ENCODE measurements at regions not wholly inside any gene's neighbourhood (a gene's known extent, or its start where the extent isn't known, plus 50 kb on each side); places are given as distances from the start of the nearest gene placed in this dataset.

- no peaks in the 10 kb centered on the region for H3K36me3 ChIP-seq (ENCODE audit: insufficient read depth)
- H3K27ac Mint-ChIP-seq: no peak overlapping the region
- no peaks in the 10 kb centered on the region for H3K79me2 ChIP-seq (replicated peaks; ENCODE audit: insufficient read depth)
- TF ChIP-seq STAT1 (IDR thresholded peaks at IDR 0.05; ENCODE audit: unreplicated experiment): no peak
- no peak for TF ChIP-seq POLR2AphosphoS5 (IDR thresholded peaks at IDR 0.05; ENCODE audit: low read depth)
- H3K27ac ChIP-seq (ENCODE audit: low read depth): no peak overlapping the region
- no peaks in the 10 kb centered on the region for H3K36me3 Mint-ChIP-seq (ENCODE audit: low read depth)
- no peak overlapping the region for H3K4me3 Mint-ChIP-seq
- H3K4me2 ChIP-seq: no peak overlapping the region
- H3K4me1 Mint-ChIP-seq: no peaks in the 10 kb centered on the region
- DNase-seq (ENCODE audit: low spot score): no peak
- H3K9me2 ChIP-seq (ENCODE audit: insufficient read depth): no peaks in the 10 kb centered on the region; the same call in 1 of the 2 replicates
- H3F3A ChIP-seq (replicated peaks; ENCODE audit: low read depth): no peaks in the 10 kb centered on the region
- H2AFZ ChIP-seq: no peak overlapping the region
- H4K20me1 ChIP-seq (replicated peaks; ENCODE audit: insufficient read depth): no peaks in the 10 kb centered on the region
- H3K27me3 Mint-ChIP-seq (ENCODE audit: insufficient read depth, low read depth, poor library complexity): no peaks in the 10 kb centered on the region
- H3K27me3 ChIP-seq (ENCODE audit: insufficient read depth): no peaks in the 10 kb centered on the region
- no peak for ATAC-seq
- H3K4me3 ChIP-seq: no peak overlapping the region
- no peaks in the 10 kb centered on the region for H3K4me1 ChIP-seq (ENCODE audit: insufficient read depth)
- no peaks in the 10 kb centered on the region for H3K9me3 Mint-ChIP-seq
Measured at GRCh38 chr3:94787734-94788270, 724.9 kb downstream of the NSUN3 start.

GRCh38 chr3:94794563-94794962, 731.7 kb downstream of the NSUN3 start:
- H3K4me1 ChIP-seq (ENCODE audit: insufficient read depth): no peaks in the 10 kb centered on the region
- Mint-ChIP-seq H3K27ac (no peak overlapping the region), H3K36me3 (ENCODE audit: low read depth) (no peaks in the 10 kb centered on the region), H3K4me1 (no peaks in the 10 kb centered on the region), H3K27me3 (ENCODE audit: insufficient read depth, low read depth, poor library complexity) (no peaks in the 10 kb centered on the region), H3K9me3 (no peaks in the 10 kb centered on the region), H3K4me3 (no peak overlapping the region)
- ATAC-seq (no peak), DNase-seq (ENCODE audit: low spot score) (no peak)
- H2AFZ ChIP-seq: no peak overlapping the region
- H3K4me2 ChIP-seq: no peak overlapping the region
- H3K36me3 ChIP-seq (ENCODE audit: insufficient read depth): no peaks in the 10 kb centered on the region
- no peaks in the 10 kb centered on the region for H3F3A ChIP-seq (replicated peaks; ENCODE audit: low read depth)
- no peaks in the 10 kb centered on the region for H3K79me2 ChIP-seq (replicated peaks; ENCODE audit: insufficient read depth)
- no peak overlapping the region for H3K27ac ChIP-seq (ENCODE audit: low read depth)
- H3K27me3 ChIP-seq (ENCODE audit: insufficient read depth): no peaks in the 10 kb centered on the region
- no peaks in the 10 kb centered on the region for H4K20me1 ChIP-seq (replicated peaks; ENCODE audit: insufficient read depth)
- no peaks in the 10 kb centered on the region; the same call in 1 of the 2 replicates for H3K9me2 ChIP-seq (ENCODE audit: insufficient read depth)
- H3K4me3 ChIP-seq: no peak overlapping the region
- TF ChIP-seq STAT1 (IDR thresholded peaks at IDR 0.05; ENCODE audit: unreplicated experiment): no peak
- TF ChIP-seq CREB1 (CRISPR knock-in tag; IDR thresholded peaks at IDR 0.05; ENCODE audit: low read depth): no peak
- TF ChIP-seq ETS1 (IDR thresholded peaks at IDR 0.05): no peak
- no peak for TF ChIP-seq ZNF462 (CRISPR knock-in tag; IDR thresholded peaks at IDR 0.05)
- no peak for TF ChIP-seq EZH2 (IDR thresholded peaks at IDR 0.05; ENCODE audit: low read depth, unreplicated experiment)
- no peak for TF ChIP-seq NANOG (IDR thresholded peaks at IDR 0.05; ENCODE audit: borderline replicate concordance)
- no peak for TF ChIP-seq REST (IDR thresholded peaks at IDR 0.05; ENCODE audit: unreplicated experiment)
- no peak for TF ChIP-seq ZNF331 (CRISPR knock-in tag; IDR thresholded peaks at IDR 0.05; ENCODE audit: low read depth)
- TF ChIP-seq POLR2AphosphoS5 (IDR thresholded peaks at IDR 0.05; ENCODE audit: low read depth): no peak
- no peak for TF ChIP-seq JUNB (IDR thresholded peaks at IDR 0.05; ENCODE audit: unreplicated experiment)
- TF ChIP-seq ZNF114 (CRISPR knock-in tag; IDR thresholded peaks at IDR 0.05): no peak

All from GM23338 (cell line).